PC-3 (cell line): ENCODE measurements at regions not wholly inside any gene's neighbourhood (a gene's known extent, or its start where the extent isn't known, plus 50 kb on each side); places are given as distances from the start of the nearest gene placed in this dataset.

Experiments used
- ATAC-seq: fragments of 200-7000 bp; cut with Tn5 transposase; 2 replicates; pipeline ENCODE4 v1.9.1; 2020; ENCODE audit warnings: mild to moderate bottlenecking, moderate library complexity
- BruUV-seq: library from RNA; stranded (reverse); fragments of 400-500 nt; replicated peaks from 2 replicates; lab custom pipeline; 2021; lab: Mats Ljungman, UMichigan
- CTCF ChIA-PET: fragments of 300-600 bp; sonication (Branson Sonifier 250); formaldehyde crosslinking; loops from one replicate; lab custom pipeline; 2022; ENCODE audit warnings: antibody characterized with exemption; lab: Charles Lee
- POLR2A ChIA-PET: fragments of 300-600 bp; sonication (Branson Sonifier 250); formaldehyde crosslinking; loops from one replicate; lab custom pipeline; 2022; ENCODE audit warnings: antibody characterized with exemption; ENCODE audit not compliant: unreplicated experiment; lab: Charles Lee
- DNase-seq: peaks from one replicate; pipeline ENCODE4 v3.0.0-alpha.2; 2015
- H2AFZ ChIP-seq: fragments of 300-600 bp; sonication (generic); 2 replicates; pipeline ENCODE4 v1.6.0; 2016; ENCODE audit warnings: antibody characterized with exemption, low read length
- H3F3A ChIP-seq: fragments of 300-600 bp; sonication (generic); one replicate; pipeline ENCODE4 v1.6.0; 2017; ENCODE audit warnings: antibody characterized with exemption, low read length, control low read depth, mild to moderate bottlenecking; ENCODE audit not compliant: unreplicated experiment
- H3K27ac ChIP-seq: fragments of 300-600 bp; sonication (generic); 2 replicates; pipeline ENCODE4 v1.5.1; 2016; ENCODE audit warnings: mild to moderate bottlenecking, low read length
- H3K27me3 ChIP-seq: fragments of 300-600 bp; sonication (generic); 2 replicates; pipeline ENCODE4 v1.6.1; 2016; ENCODE audit warnings: low read length, mixed read lengths
- H3K36me3 ChIP-seq: fragments of 300-600 bp; sonication (generic); 2 replicates; pipeline ENCODE4 v1.6.1; 2016; ENCODE audit warnings: low read depth, mixed run types, low read length, mixed read lengths
- H3K4me1 ChIP-seq: fragments of 300-600 bp; sonication (generic); 2 replicates; pipeline ENCODE4 v1.5.1; 2016; ENCODE audit warnings: low read length; ENCODE audit not compliant: insufficient read depth
- H3K4me2 ChIP-seq: fragments of 300-600 bp; sonication (generic); 2 replicates; pipeline ENCODE4 v1.6.0; 2016; ENCODE audit warnings: low read length
- H3K4me3 ChIP-seq: fragments of 300-600 bp; sonication (generic); 2 replicates; pipeline ENCODE4 v1.5.1; 2016; ENCODE audit warnings: mild to moderate bottlenecking, low read length, mixed read lengths
- H3K79me2 ChIP-seq: fragments of 300-600 bp; sonication (generic); 2 replicates; pipeline ENCODE4 v1.6.1; 2017; ENCODE audit warnings: low read length, mixed read lengths
- H3K9ac ChIP-seq: fragments of 300-600 bp; sonication (generic); 2 replicates; pipeline ENCODE4 v1.6.0; 2016; ENCODE audit warnings: mild to moderate bottlenecking, low read length
- H3K9me2 ChIP-seq: fragments of 300-600 bp; sonication (generic); replicated peaks from 2 replicates; pipeline ENCODE4 v1.6.1; 2016; ENCODE audit warnings: mixed run types, low read length, mixed read lengths
- H3K9me3 ChIP-seq: fragments of 300-600 bp; sonication (generic); 2 replicates; pipeline ENCODE4 v1.6.1; 2016; ENCODE audit warnings: low read length, mixed read lengths
- H4K20me1 ChIP-seq: fragments of 300-600 bp; sonication (generic); 2 replicates; pipeline ENCODE4 v1.6.1; 2016; ENCODE audit warnings: low read length, mixed read lengths
- CTCF ChIP-seq: fragments of 300-600 bp; sonication (generic); conservative IDR thresholded peaks from 2 replicates; pipeline ENCODE4 v1.5.1; 2017; ENCODE audit warnings: antibody characterized with exemption, low read depth, mild to moderate bottlenecking, low read length
- EZH2 ChIP-seq: fragments of 300-600 bp; sonication (generic); IDR thresholded peaks from one replicate; pipeline ENCODE4 v1.6.1; 2017; ENCODE audit warnings: antibody characterized with exemption, mild to moderate bottlenecking, low read length; ENCODE audit not compliant: unreplicated experiment
- EZH2phosphoT487 ChIP-seq: fragments of 300-600 bp; sonication (generic); IDR thresholded peaks from 2 replicates; pipeline ENCODE4 v1.6.1; 2018; ENCODE audit warnings: mild to moderate bottlenecking, antibody characterized with exemption, low read length, borderline replicate concordance
- intact Hi-C: fragments of 100-400 bp; cut with micrococcal nuclease; formaldehyde crosslinking; loops from 2 replicates; pipeline ENCODE4 v1.9.0; 2023

GRCh38 chr4:127204322-127204721 lies 428.4 kb upstream of the INTU start:
- no peaks in the 10 kb centered on the region for H3K9me3 ChIP-seq
- ChIA-PET CTCF (no interaction called here), POLR2A (no interaction called here)
- H3K4me3 ChIP-seq, result no peak overlapping the region
- no peak overlapping the region for H3K4me2 ChIP-seq
- H3K9me2 ChIP-seq, result no peaks in the 10 kb centered on the region
- no peak overlapping the region for H2AFZ ChIP-seq
- H3K36me3 ChIP-seq, result no peaks in the 10 kb centered on the region
- BruUV-seq, result no TSS peak
- H3K79me2 ChIP-seq, result no peaks in the 10 kb centered on the region
- H3K27ac ChIP-seq, result no peak overlapping the region
- TF ChIP-seq EZH2phosphoT487 (no peak), CTCF (no peak), EZH2 (no peak)
- no peak overlapping the region for H3K9ac ChIP-seq
- no peaks in the 10 kb centered on the region for H3K4me1 ChIP-seq
- intact Hi-C loops, result no loop called here
- ATAC-seq (no peak), DNase-seq (no peak)
- H4K20me1 ChIP-seq, result no peaks in the 10 kb centered on the region
- no peaks in the 10 kb centered on the region for H3K27me3 ChIP-seq
- no peaks in the 10 kb centered on the region for H3F3A ChIP-seq

- TF ChIP-seq EZH2 (no peak), EZH2phosphoT487 (no peak), CTCF (no peak)
- Histone ChIP-seq H3K9me3 (no peaks in the 10 kb centered on the region), H3K4me2 (no peak overlapping the region), H3K27ac (no peak overlapping the region), H3F3A (no peaks in the 10 kb centered on the region), H3K27me3 (no peaks in the 10 kb centered on the region), H3K79me2 (no peaks in the 10 kb centered on the region), H3K4me3 (no peak overlapping the region), H3K36me3 (no peaks in the 10 kb centered on the region), H2AFZ (no peak overlapping the region), H4K20me1 (no peaks in the 10 kb centered on the region), H3K9ac (no peak overlapping the region), H3K4me1 (no peaks in the 10 kb centered on the region), H3K9me2 (no peaks in the 10 kb centered on the region)
- intact Hi-C loops, result no loop called here
- ChIA-PET POLR2A (no interaction called here), CTCF (no interaction called here)
- ATAC-seq, result no peak
- DNase-seq, result no peak
- BruUV-seq, result no TSS peak
These were observed 423.1 kb upstream of the INTU start for GRCh38 chr4:127209580-127210095.

- no TSS peak for BruUV-seq
- Histone ChIP-seq H2AFZ (no peak overlapping the region), H3K4me3 (no peak overlapping the region), H3K9ac (no peak overlapping the region), H3K9me2 (no peaks in the 10 kb centered on the region), H3F3A (no peaks in the 10 kb centered on the region), H4K20me1 (no peaks in the 10 kb centered on the region), H3K4me1 (no peaks in the 10 kb centered on the region), H3K4me2 (no peak overlapping the region), H3K36me3 (no peaks in the 10 kb centered on the region), H3K79me2 (no peaks in the 10 kb centered on the region), H3K27me3 (no peaks in the 10 kb centered on the region), H3K27ac (no peak overlapping the region), H3K9me3 (no peaks in the 10 kb centered on the region)
- DNase-seq (no peak), ATAC-seq (no peak)
- ChIA-PET CTCF (no interaction called here), POLR2A (no interaction called here)
- TF ChIP-seq CTCF, result no peak
- TF ChIP-seq EZH2phosphoT487, result no peak
- no peak for TF ChIP-seq EZH2
- intact Hi-C loops, result no loop called here
These were observed 421.7 kb upstream of the INTU start for GRCh38 chr4:127210893-127211649.
